ENCODE measurements at regions not wholly inside any gene's neighbourhood (a gene's known extent, or its start where the extent isn't known, plus 50 kb on each side); places are given as distances from the start of the nearest gene placed in this dataset.
"Not testable (repeated sequence)": the region's sequence is repeated elsewhere in the genome, so short reads cannot be mapped to it uniquely, and the experiment has no call there.

DNA sequence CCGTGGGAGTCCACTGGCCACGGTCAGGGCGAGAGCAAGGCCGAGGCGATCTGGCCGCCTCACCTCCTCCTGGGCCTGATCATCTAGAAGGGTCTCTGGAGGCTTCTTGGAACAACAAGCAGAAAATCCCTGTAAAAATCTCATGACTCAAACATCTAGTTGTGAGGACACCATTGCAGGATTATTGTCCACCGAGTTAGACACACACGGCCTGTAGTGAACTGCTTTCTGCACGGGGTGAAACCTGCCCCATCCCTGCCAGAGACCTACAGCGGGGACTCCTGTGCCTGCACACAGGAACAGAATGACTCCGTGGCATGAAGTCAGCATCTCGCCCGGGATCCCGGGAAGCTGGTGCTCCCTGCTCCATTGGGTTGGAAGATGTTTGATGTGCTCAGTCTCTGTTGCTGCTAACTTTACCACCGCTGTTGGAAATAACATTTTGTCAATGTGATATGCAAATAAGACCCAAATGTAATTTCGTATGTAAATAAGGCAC, 267.0 kb upstream of the TCERG1L start:
- Histone ChIP-seq H3K27me3 (replicated peaks; ENCODE audit: control insufficient read depth, insufficient read depth, low read length) (no peaks in the 10 kb centered on the region), H3K36me3 (ENCODE audit: control insufficient read depth, insufficient read depth, low read length, severe bottlenecking) (no peaks in the 10 kb centered on the region), H3K9ac (ENCODE audit: low read length) (no peak overlapping the region), H3K4me1 (ENCODE audit: control insufficient read depth, insufficient read depth, low read length) (no peaks in the 10 kb centered on the region), H3K9me3 (ENCODE audit: control insufficient read depth, low read length) (no peaks in the 10 kb centered on the region), H3K4me3 (ENCODE audit: low read length) (no peak overlapping the region)
- no peak for DNase-seq (ENCODE audit: low read depth)

GRCh38 chr10:131579251-131580071, 267.9 kb upstream of the TCERG1L start:
- H3K4me3 ChIP-seq (ENCODE audit: low read length): no peak overlapping the region
- no peaks in the 10 kb centered on the region for H3K27me3 ChIP-seq (replicated peaks; ENCODE audit: control insufficient read depth, insufficient read depth, low read length)
- no peaks in the 10 kb centered on the region for H3K9me3 ChIP-seq (ENCODE audit: control insufficient read depth, low read length)
- H3K9ac ChIP-seq (ENCODE audit: low read length): no peak overlapping the region
- no peaks in the 10 kb centered on the region for H3K36me3 ChIP-seq (ENCODE audit: control insufficient read depth, insufficient read depth, low read length, severe bottlenecking)
- DNase-seq (ENCODE audit: low read depth): no peak
- H3K4me1 ChIP-seq (ENCODE audit: control insufficient read depth, insufficient read depth, low read length): no peaks in the 10 kb centered on the region

- Histone ChIP-seq H3K27me3 (replicated peaks; ENCODE audit: control insufficient read depth, insufficient read depth, low read length) (no peaks in the 10 kb centered on the region), H3K9me3 (ENCODE audit: control insufficient read depth, low read length) (no peaks in the 10 kb centered on the region), H3K4me3 (ENCODE audit: low read length) (no peak overlapping the region), H3K4me1 (ENCODE audit: control insufficient read depth, insufficient read depth, low read length) (no peaks in the 10 kb centered on the region), H3K9ac (ENCODE audit: low read length) (no peak overlapping the region), H3K36me3 (ENCODE audit: control insufficient read depth, insufficient read depth, low read length, severe bottlenecking) (no peaks in the 10 kb centered on the region)
- DNase-seq (ENCODE audit: low read depth): no peak
Observed at GRCh38 chr10:131580076-131580652, 268.6 kb upstream of the TCERG1L start.

GRCh38 chr10:131580674-131581073, 269.2 kb upstream of the TCERG1L start:
- Histone ChIP-seq H3K9me3 (ENCODE audit: control insufficient read depth, low read length) (no peaks in the 10 kb centered on the region), H3K4me1 (ENCODE audit: control insufficient read depth, insufficient read depth, low read length) (no peaks in the 10 kb centered on the region), H3K27me3 (replicated peaks; ENCODE audit: control insufficient read depth, insufficient read depth, low read length) (no peaks in the 10 kb centered on the region), H3K9ac (ENCODE audit: low read length) (no peak overlapping the region), H3K4me3 (ENCODE audit: low read length) (no peak overlapping the region), H3K36me3 (ENCODE audit: control insufficient read depth, insufficient read depth, low read length, severe bottlenecking) (no peaks in the 10 kb centered on the region)
- no peak for DNase-seq (ENCODE audit: low read depth)

- H3K27me3 ChIP-seq (replicated peaks; ENCODE audit: control insufficient read depth, insufficient read depth, low read length); DNase-seq (ENCODE audit: low read depth); H3K4me3 ChIP-seq (ENCODE audit: low read length); H3K36me3 ChIP-seq (ENCODE audit: control insufficient read depth, insufficient read depth, low read length, severe bottlenecking); H3K9me3 ChIP-seq (ENCODE audit: control insufficient read depth, low read length); H3K9ac ChIP-seq (ENCODE audit: low read length); H3K4me1 ChIP-seq (ENCODE audit: control insufficient read depth, insufficient read depth, low read length): not testable (repeated sequence)
Observed at GRCh38 chr10:131581547-131581946, 270.0 kb upstream of the TCERG1L start.

DNA sequence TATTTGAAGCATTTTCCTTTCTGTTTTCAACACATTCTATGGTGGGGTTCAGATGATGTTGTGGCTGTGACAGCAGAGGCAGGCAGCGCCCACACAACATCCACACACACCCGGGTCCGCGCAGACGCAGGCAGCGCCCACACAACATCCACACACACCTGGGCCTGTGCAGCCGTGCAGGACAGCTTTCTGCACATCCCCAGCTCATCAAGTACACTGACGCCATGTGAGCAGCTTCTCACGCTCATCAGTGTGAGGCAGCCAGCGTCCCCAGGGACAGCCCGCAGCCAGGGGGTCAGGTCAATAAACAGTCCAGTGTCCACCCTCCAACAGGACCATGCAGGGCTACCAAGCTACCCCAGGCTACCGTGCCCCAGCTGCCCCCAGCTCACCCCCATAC, 272.8 kb upstream of the TCERG1L start:
- no peak overlapping the region for H3K4me3 ChIP-seq (ENCODE audit: low read length)
- no peak for DNase-seq (ENCODE audit: low read depth)
- H3K4me1 ChIP-seq (ENCODE audit: control insufficient read depth, insufficient read depth, low read length): no peaks in the 10 kb centered on the region
- H3K36me3 ChIP-seq (ENCODE audit: control insufficient read depth, insufficient read depth, low read length, severe bottlenecking): no peaks in the 10 kb centered on the region
- H3K9me3 ChIP-seq (ENCODE audit: control insufficient read depth, low read length): no peaks in the 10 kb centered on the region
- no peaks in the 10 kb centered on the region for H3K27me3 ChIP-seq (replicated peaks; ENCODE audit: control insufficient read depth, insufficient read depth, low read length)
- no peak overlapping the region for H3K9ac ChIP-seq (ENCODE audit: low read length)

- H3K4me1 ChIP-seq (ENCODE audit: control insufficient read depth, insufficient read depth, low read length): no peaks in the 10 kb centered on the region
- H3K4me3 ChIP-seq (ENCODE audit: low read length): no peak overlapping the region
- no peak overlapping the region for H3K9ac ChIP-seq (ENCODE audit: low read length)
- H3K36me3 ChIP-seq (ENCODE audit: control insufficient read depth, insufficient read depth, low read length, severe bottlenecking): no peaks in the 10 kb centered on the region
- H3K9me3 ChIP-seq (ENCODE audit: control insufficient read depth, low read length): no peaks in the 10 kb centered on the region
- DNase-seq (ENCODE audit: low read depth): no peak
- H3K27me3 ChIP-seq (replicated peaks; ENCODE audit: control insufficient read depth, insufficient read depth, low read length): no peaks in the 10 kb centered on the region
Observed at GRCh38 chr10:131585761-131586160, 274.2 kb upstream of the TCERG1L start.

- Histone ChIP-seq H3K4me3 (ENCODE audit: low read length) (no peak overlapping the region), H3K9me3 (ENCODE audit: control insufficient read depth, low read length) (no peaks in the 10 kb centered on the region), H3K4me1 (ENCODE audit: control insufficient read depth, insufficient read depth, low read length) (no peaks in the 10 kb centered on the region), H3K27me3 (replicated peaks; ENCODE audit: control insufficient read depth, insufficient read depth, low read length) (no peaks in the 10 kb centered on the region), H3K9ac (ENCODE audit: low read length) (no peak overlapping the region), H3K36me3 (ENCODE audit: control insufficient read depth, insufficient read depth, low read length, severe bottlenecking) (no peaks in the 10 kb centered on the region)
- no peak for DNase-seq (ENCODE audit: low read depth)
Observed at GRCh38 chr10:131586958-131587357, 275.4 kb upstream of the TCERG1L start.

- DNase-seq (ENCODE audit: low read depth): no peak
Observed at GRCh38 chr10:131587976-131588680, 276.6 kb upstream of the TCERG1L start.

GRCh38 chr10:131588704-131589220, 277.2 kb upstream of the TCERG1L start:
- Histone ChIP-seq H3K27me3 (replicated peaks; ENCODE audit: control insufficient read depth, insufficient read depth, low read length) (no peaks in the 10 kb centered on the region), H3K9ac (ENCODE audit: low read length) (no peak overlapping the region), H3K4me3 (ENCODE audit: low read length) (no peak overlapping the region), H3K9me3 (ENCODE audit: control insufficient read depth, low read length) (no peaks in the 10 kb centered on the region), H3K36me3 (ENCODE audit: control insufficient read depth, insufficient read depth, low read length, severe bottlenecking) (no peaks in the 10 kb centered on the region), H3K4me1 (ENCODE audit: control insufficient read depth, insufficient read depth, low read length) (no peaks in the 10 kb centered on the region)
- DNase-seq (ENCODE audit: low read depth): no peak

More at GRCh38 chr10:131587976-131588680, 276.6 kb upstream of the TCERG1L start:
- Histone ChIP-seq H3K36me3 (ENCODE audit: control insufficient read depth, insufficient read depth, low read length, severe bottlenecking) (no peaks in the 10 kb centered on the region), H3K9ac (ENCODE audit: low read length) (no peak overlapping the region), H3K9me3 (ENCODE audit: control insufficient read depth, low read length) (no peaks in the 10 kb centered on the region), H3K4me3 (ENCODE audit: low read length) (no peak overlapping the region), H3K27me3 (replicated peaks; ENCODE audit: control insufficient read depth, insufficient read depth, low read length) (no peaks in the 10 kb centered on the region), H3K4me1 (ENCODE audit: control insufficient read depth, insufficient read depth, low read length) (no peaks in the 10 kb centered on the region)

- Histone ChIP-seq H3K4me1 (ENCODE audit: control insufficient read depth, insufficient read depth, low read length) (no peaks in the 10 kb centered on the region), H3K27me3 (replicated peaks; ENCODE audit: control insufficient read depth, insufficient read depth, low read length) (no peaks in the 10 kb centered on the region), H3K4me3 (ENCODE audit: low read length) (no peak overlapping the region), H3K36me3 (ENCODE audit: control insufficient read depth, insufficient read depth, low read length, severe bottlenecking) (no peaks in the 10 kb centered on the region), H3K9me3 (ENCODE audit: control insufficient read depth, low read length) (no peaks in the 10 kb centered on the region), H3K9ac (ENCODE audit: low read length) (no peak overlapping the region)
- no peak for DNase-seq (ENCODE audit: low read depth)
Observed at GRCh38 chr10:131590567-131590966, 279.0 kb upstream of the TCERG1L start.

Data from adipocyte (in vitro differentiated cells).